ENCODE measurements at regions not wholly inside any gene's neighbourhood (a gene's known extent, or its start where the extent isn't known, plus 50 kb on each side); places are given as distances from the start of the nearest gene placed in this dataset.

GRCh38 chr2:145593280-145593679 lies 1073.4 kb upstream of the ZEB2 start:
- H3K4me3 ChIP-seq (ENCODE audit: low read depth, low read length): no peak overlapping the region
- no peak for TF ChIP-seq CTCF (conservative IDR thresholded peaks at IDR 0.05; ENCODE audit: low read depth, low read length)
- no peak for DNase-seq (ENCODE audit: low read depth)

GRCh38 chr2:145592361-145592760 lies 1072.4 kb upstream of the ZEB2 start:
- H3K4me3 ChIP-seq (ENCODE audit: low read depth, low read length): no peak overlapping the region
- no peak for TF ChIP-seq CTCF (conservative IDR thresholded peaks at IDR 0.05; ENCODE audit: low read depth, low read length)
- DNase-seq (ENCODE audit: low read depth): no peak

- no peak overlapping the region for H3K4me3 ChIP-seq (ENCODE audit: low read depth, low read length)
- no peak for TF ChIP-seq CTCF (conservative IDR thresholded peaks at IDR 0.05; ENCODE audit: low read depth, low read length)
- DNase-seq (ENCODE audit: low read depth): peak; percentile 9
These were observed 1071.3 kb upstream of the ZEB2 start for GRCh38 chr2:145591109-145591809.

- DNase-seq (ENCODE audit: low read depth): no peak
- H3K4me3 ChIP-seq (ENCODE audit: low read depth, low read length): no peak overlapping the region
- no peak for TF ChIP-seq CTCF (conservative IDR thresholded peaks at IDR 0.05; ENCODE audit: low read depth, low read length)
These were observed 1068.0 kb upstream of the ZEB2 start for GRCh38 chr2:145587922-145588321.

GRCh38 chr2:145584353-145584752 lies 1064.4 kb upstream of the ZEB2 start:
- no peak for DNase-seq (ENCODE audit: low read depth)
- no peak for TF ChIP-seq CTCF (conservative IDR thresholded peaks at IDR 0.05; ENCODE audit: low read depth, low read length)
- no peak overlapping the region for H3K4me3 ChIP-seq (ENCODE audit: low read depth, low read length)

- no peak for TF ChIP-seq CTCF (conservative IDR thresholded peaks at IDR 0.05; ENCODE audit: low read depth, low read length)
- no peak for DNase-seq (ENCODE audit: low read depth)
- H3K4me3 ChIP-seq (ENCODE audit: low read depth, low read length): no peak overlapping the region
These were observed 1053.7 kb upstream of the ZEB2 start for GRCh38 chr2:145573608-145574007.

GRCh38 chr2:145572238-145572637 lies 1052.3 kb upstream of the ZEB2 start:
- no peak for DNase-seq (ENCODE audit: low read depth)
- H3K4me3 ChIP-seq (ENCODE audit: low read depth, low read length): no peak overlapping the region
- TF ChIP-seq CTCF (conservative IDR thresholded peaks at IDR 0.05; ENCODE audit: low read depth, low read length): no peak
